GM23338 (cell line): ENCODE measurements at regions not wholly inside any gene's neighbourhood (a gene's known extent, or its start where the extent isn't known, plus 50 kb on each side); places are given as distances from the start of the nearest gene placed in this dataset.

Experiments
- ATAC-seq: fragments of 200-7000 bp; cut with Tn5 transposase; 3 replicates; pipeline ENCODE4 v1.9.1; 2020
- DNase-seq: peaks from one replicate; pipeline ENCODE4 v3.0.0-alpha.2; 2015; ENCODE audit warnings: low spot score
- H2AFZ ChIP-seq: fragments of 200-600 bp; sonication (generic); 2 replicates; pipeline ENCODE4 v1.8.0; 2016; ENCODE audit warnings: antibody characterized with exemption, mild to moderate bottlenecking, moderate library complexity
- H3F3A ChIP-seq: fragments of 200-600 bp; sonication (generic); replicated peaks from 2 replicates; pipeline ENCODE4 v1.8.0; 2017; ENCODE audit warnings: antibody characterized with exemption, mixed run types, low read depth
- H3K27ac ChIP-seq: fragments of 200-600 bp; sonication (generic); 2 replicates; pipeline ENCODE4 v1.6.1; 2016; ENCODE audit warnings: low read depth
- H3K27me3 ChIP-seq: fragments of 200-600 bp; sonication (generic); 2 replicates; pipeline ENCODE4 v1.8.0; 2016; ENCODE audit warnings: mild to moderate bottlenecking, mixed run types, moderate library complexity; ENCODE audit not compliant: insufficient read depth
- H3K36me3 ChIP-seq: fragments of 200-600 bp; sonication (generic); 2 replicates; pipeline ENCODE4 v1.8.0; 2016; ENCODE audit warnings: mild to moderate bottlenecking; ENCODE audit not compliant: insufficient read depth
- H3K4me1 ChIP-seq: fragments of 200-600 bp; sonication (generic); 2 replicates; pipeline ENCODE4 v1.8.0; 2016; ENCODE audit warnings: mild to moderate bottlenecking, moderate library complexity; ENCODE audit not compliant: insufficient read depth
- H3K4me2 ChIP-seq: fragments of 200-600 bp; sonication (generic); 2 replicates; pipeline ENCODE4 v1.7.1; 2017; ENCODE audit warnings: mixed run types
- H3K4me3 ChIP-seq: fragments of 200-600 bp; sonication (generic); 2 replicates; pipeline ENCODE4 v1.6.1; 2016; ENCODE audit warnings: mixed run types
- H3K79me2 ChIP-seq: fragments of 200-600 bp; sonication (generic); replicated peaks from 2 replicates; pipeline ENCODE4 v1.8.0; 2017; ENCODE audit warnings: mild to moderate bottlenecking; ENCODE audit not compliant: insufficient read depth
- H3K9me2 ChIP-seq: fragments of 200-600 bp; sonication (generic); 2 replicates; pipeline ENCODE4 v1.8.0; 2017; ENCODE audit not compliant: insufficient read depth
- H4K20me1 ChIP-seq: fragments of 200-600 bp; sonication (generic); replicated peaks from 2 replicates; pipeline ENCODE4 v1.8.0; 2017; ENCODE audit warnings: mild to moderate bottlenecking; ENCODE audit not compliant: insufficient read depth
- H3K27ac Mint-ChIP-seq: 2 replicates; pipeline ENCODE4 v1.8.0; 2020; ENCODE audit warnings: inconsistent platforms, mild to moderate bottlenecking, moderate library complexity, mixed read lengths
- H3K27me3 Mint-ChIP-seq: 3 replicates; pipeline ENCODE4 v1.8.0; 2022; ENCODE audit warnings: low read depth, mild to moderate bottlenecking, moderate library complexity, mixed read lengths, inconsistent platforms; ENCODE audit not compliant: insufficient read depth, poor library complexity
- H3K36me3 Mint-ChIP-seq: 3 replicates; pipeline ENCODE4 v1.8.0; 2021; ENCODE audit warnings: low read depth, mild to moderate bottlenecking, inconsistent platforms, moderate library complexity, mixed read lengths
- H3K4me1 Mint-ChIP-seq: 3 replicates; pipeline ENCODE4 v1.8.0; 2020; ENCODE audit warnings: mild to moderate bottlenecking, inconsistent platforms, mixed read lengths
- H3K4me3 Mint-ChIP-seq: 3 replicates; pipeline ENCODE4 v1.8.0; 2021; ENCODE audit warnings: moderate library complexity, mild to moderate bottlenecking, inconsistent platforms, mixed read lengths
- H3K9me3 Mint-ChIP-seq: 3 replicates; pipeline ENCODE4 v1.8.0; 2020; ENCODE audit warnings: moderate library complexity, mild to moderate bottlenecking, inconsistent platforms, mixed read lengths
- CREB1 ChIP-seq: fragments of 250-450 bp; sonication (Bioruptor Pico); IDR thresholded peaks from 2 replicates; pipeline ENCODE4 v1.5.0; 2020; ENCODE audit warnings: low read depth, mild to moderate bottlenecking, moderate library complexity
- EZH2 ChIP-seq: fragments of 200-600 bp; sonication (generic); IDR thresholded peaks from one replicate; pipeline ENCODE4 v1.8.0; 2017; ENCODE audit warnings: antibody characterized with exemption, mild to moderate bottlenecking, low read depth; ENCODE audit not compliant: unreplicated experiment
- EZH2phosphoT487 ChIP-seq: fragments of 200-600 bp; sonication (generic); IDR thresholded peaks from one replicate; pipeline ENCODE4 v1.8.1; 2018; ENCODE audit warnings: antibody characterized with exemption; ENCODE audit not compliant: unreplicated experiment
- JUNB ChIP-seq: IDR thresholded peaks from one replicate; pipeline ENCODE4 v1.6.1; 2016; ENCODE audit warnings: antibody characterized with exemption; ENCODE audit not compliant: unreplicated experiment
- NANOG ChIP-seq: IDR thresholded peaks from 2 replicates; pipeline ENCODE4 v1.6.1; 2016; ENCODE audit warnings: antibody characterized with exemption, borderline replicate concordance
- POLR2AphosphoS5 ChIP-seq: IDR thresholded peaks from 2 replicates; pipeline ENCODE4 v1.6.1; 2016; ENCODE audit warnings: antibody characterized with exemption, low read depth
- STAT1 ChIP-seq: IDR thresholded peaks from one replicate; pipeline ENCODE4 v1.6.1; 2016; ENCODE audit warnings: antibody characterized with exemption; ENCODE audit not compliant: unreplicated experiment
- ZNF114 ChIP-seq: fragments of 250-450 bp; sonication (Bioruptor Pico); IDR thresholded peaks from 2 replicates; pipeline ENCODE4 v1.5.0; 2020; ENCODE audit warnings: mild to moderate bottlenecking, moderate library complexity
- ZNF331 ChIP-seq: fragments of 250-450 bp; sonication (Bioruptor Pico); IDR thresholded peaks from 2 replicates; pipeline ENCODE4 v1.5.0; 2020; ENCODE audit warnings: low read depth, mild to moderate bottlenecking, moderate library complexity
- TF ChIP-seq, protein P1 (sequence below), 2 experiments: fragments of 200-600 bp in 1 of 2; sonication (generic) in 1 of 2; conservative IDR thresholded peaks; 2 replicates each; pipeline versions ENCODE4 v1.5.1 to v1.6.1; 2016 to 2017; ENCODE audit warnings: antibody characterized with exemption in 2 of 2, low read depth in 2 of 2, mild to moderate bottlenecking in 2 of 2, moderate library complexity in 1 of 2
- TF ChIP-seq, protein P2 (sequence below): fragments of 250-450 bp; sonication (Bioruptor Pico); IDR thresholded peaks from 2 replicates; pipeline ENCODE4 v1.5.0; 2020; ENCODE audit warnings: mild to moderate bottlenecking, moderate library complexity
- TF ChIP-seq, protein P3 (sequence below): IDR thresholded peaks from 2 replicates; pipeline ENCODE4 v1.6.1; 2016; ENCODE audit warnings: antibody characterized with exemption
- TF ChIP-seq, protein P4 (sequence below): IDR thresholded peaks from one replicate; pipeline ENCODE4 v1.6.1; 2018; ENCODE audit warnings: antibody characterized with exemption; ENCODE audit not compliant: unreplicated experiment

DNA sequence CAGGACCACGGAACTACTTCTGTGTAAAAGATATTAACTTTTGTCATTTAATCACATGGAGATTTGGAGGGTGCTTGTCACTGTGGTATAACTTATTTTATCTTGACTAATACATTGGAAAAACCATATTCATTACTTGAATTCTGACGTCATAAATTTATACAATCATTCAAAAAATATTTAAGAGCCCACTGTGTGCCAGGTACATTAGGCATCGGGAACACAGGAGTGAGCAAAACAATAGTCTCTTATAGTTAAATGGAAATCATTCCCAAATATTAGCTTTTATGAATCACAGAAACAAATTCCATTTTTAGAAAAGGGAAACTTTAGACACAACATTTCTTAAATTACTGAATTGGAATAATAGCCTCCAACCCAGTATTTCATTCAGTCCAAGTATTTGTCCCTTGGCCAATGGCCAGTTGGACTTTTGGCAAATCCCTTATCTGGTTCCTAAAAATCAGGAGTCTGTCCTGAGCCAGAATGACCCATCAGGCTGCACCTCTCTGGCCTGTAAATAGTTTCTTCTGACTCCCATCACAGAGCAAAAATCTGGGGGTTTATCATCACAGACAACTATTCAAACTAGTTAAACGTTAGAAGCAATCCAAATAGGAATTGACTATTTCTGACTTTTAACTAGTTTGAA lies 104.3 kb upstream of the FSTL4 start:
- no peak overlapping the region for H3K27ac Mint-ChIP-seq
- no peak overlapping the region for H3K4me3 Mint-ChIP-seq
- no peak overlapping the region for H2AFZ ChIP-seq
- H3K36me3 ChIP-seq = no peaks in the 10 kb centered on the region
- H4K20me1 ChIP-seq = no peaks in the 10 kb centered on the region
- H3K79me2 ChIP-seq = no peaks in the 10 kb centered on the region
- H3K4me1 Mint-ChIP-seq = no peaks in the 10 kb centered on the region
- DNase-seq (no peak), ATAC-seq (no peak)
- H3K4me2 ChIP-seq = no peak overlapping the region
- TF ChIP-seq JUNB = no peak
- TF ChIP-seq, protein P1, sequence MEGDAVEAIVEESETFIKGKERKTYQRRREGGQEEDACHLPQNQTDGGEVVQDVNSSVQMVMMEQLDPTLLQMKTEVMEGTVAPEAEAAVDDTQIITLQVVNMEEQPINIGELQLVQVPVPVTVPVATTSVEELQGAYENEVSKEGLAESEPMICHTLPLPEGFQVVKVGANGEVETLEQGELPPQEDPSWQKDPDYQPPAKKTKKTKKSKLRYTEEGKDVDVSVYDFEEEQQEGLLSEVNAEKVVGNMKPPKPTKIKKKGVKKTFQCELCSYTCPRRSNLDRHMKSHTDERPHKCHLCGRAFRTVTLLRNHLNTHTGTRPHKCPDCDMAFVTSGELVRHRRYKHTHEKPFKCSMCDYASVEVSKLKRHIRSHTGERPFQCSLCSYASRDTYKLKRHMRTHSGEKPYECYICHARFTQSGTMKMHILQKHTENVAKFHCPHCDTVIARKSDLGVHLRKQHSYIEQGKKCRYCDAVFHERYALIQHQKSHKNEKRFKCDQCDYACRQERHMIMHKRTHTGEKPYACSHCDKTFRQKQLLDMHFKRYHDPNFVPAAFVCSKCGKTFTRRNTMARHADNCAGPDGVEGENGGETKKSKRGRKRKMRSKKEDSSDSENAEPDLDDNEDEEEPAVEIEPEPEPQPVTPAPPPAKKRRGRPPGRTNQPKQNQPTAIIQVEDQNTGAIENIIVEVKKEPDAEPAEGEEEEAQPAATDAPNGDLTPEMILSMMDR (conservative IDR thresholded peaks at IDR 0.05; ENCODE audit: low read depth in 2 of 2) = no peak
- TF ChIP-seq CREB1 (CRISPR knock-in tag) = no peak
- TF ChIP-seq, protein P2, sequence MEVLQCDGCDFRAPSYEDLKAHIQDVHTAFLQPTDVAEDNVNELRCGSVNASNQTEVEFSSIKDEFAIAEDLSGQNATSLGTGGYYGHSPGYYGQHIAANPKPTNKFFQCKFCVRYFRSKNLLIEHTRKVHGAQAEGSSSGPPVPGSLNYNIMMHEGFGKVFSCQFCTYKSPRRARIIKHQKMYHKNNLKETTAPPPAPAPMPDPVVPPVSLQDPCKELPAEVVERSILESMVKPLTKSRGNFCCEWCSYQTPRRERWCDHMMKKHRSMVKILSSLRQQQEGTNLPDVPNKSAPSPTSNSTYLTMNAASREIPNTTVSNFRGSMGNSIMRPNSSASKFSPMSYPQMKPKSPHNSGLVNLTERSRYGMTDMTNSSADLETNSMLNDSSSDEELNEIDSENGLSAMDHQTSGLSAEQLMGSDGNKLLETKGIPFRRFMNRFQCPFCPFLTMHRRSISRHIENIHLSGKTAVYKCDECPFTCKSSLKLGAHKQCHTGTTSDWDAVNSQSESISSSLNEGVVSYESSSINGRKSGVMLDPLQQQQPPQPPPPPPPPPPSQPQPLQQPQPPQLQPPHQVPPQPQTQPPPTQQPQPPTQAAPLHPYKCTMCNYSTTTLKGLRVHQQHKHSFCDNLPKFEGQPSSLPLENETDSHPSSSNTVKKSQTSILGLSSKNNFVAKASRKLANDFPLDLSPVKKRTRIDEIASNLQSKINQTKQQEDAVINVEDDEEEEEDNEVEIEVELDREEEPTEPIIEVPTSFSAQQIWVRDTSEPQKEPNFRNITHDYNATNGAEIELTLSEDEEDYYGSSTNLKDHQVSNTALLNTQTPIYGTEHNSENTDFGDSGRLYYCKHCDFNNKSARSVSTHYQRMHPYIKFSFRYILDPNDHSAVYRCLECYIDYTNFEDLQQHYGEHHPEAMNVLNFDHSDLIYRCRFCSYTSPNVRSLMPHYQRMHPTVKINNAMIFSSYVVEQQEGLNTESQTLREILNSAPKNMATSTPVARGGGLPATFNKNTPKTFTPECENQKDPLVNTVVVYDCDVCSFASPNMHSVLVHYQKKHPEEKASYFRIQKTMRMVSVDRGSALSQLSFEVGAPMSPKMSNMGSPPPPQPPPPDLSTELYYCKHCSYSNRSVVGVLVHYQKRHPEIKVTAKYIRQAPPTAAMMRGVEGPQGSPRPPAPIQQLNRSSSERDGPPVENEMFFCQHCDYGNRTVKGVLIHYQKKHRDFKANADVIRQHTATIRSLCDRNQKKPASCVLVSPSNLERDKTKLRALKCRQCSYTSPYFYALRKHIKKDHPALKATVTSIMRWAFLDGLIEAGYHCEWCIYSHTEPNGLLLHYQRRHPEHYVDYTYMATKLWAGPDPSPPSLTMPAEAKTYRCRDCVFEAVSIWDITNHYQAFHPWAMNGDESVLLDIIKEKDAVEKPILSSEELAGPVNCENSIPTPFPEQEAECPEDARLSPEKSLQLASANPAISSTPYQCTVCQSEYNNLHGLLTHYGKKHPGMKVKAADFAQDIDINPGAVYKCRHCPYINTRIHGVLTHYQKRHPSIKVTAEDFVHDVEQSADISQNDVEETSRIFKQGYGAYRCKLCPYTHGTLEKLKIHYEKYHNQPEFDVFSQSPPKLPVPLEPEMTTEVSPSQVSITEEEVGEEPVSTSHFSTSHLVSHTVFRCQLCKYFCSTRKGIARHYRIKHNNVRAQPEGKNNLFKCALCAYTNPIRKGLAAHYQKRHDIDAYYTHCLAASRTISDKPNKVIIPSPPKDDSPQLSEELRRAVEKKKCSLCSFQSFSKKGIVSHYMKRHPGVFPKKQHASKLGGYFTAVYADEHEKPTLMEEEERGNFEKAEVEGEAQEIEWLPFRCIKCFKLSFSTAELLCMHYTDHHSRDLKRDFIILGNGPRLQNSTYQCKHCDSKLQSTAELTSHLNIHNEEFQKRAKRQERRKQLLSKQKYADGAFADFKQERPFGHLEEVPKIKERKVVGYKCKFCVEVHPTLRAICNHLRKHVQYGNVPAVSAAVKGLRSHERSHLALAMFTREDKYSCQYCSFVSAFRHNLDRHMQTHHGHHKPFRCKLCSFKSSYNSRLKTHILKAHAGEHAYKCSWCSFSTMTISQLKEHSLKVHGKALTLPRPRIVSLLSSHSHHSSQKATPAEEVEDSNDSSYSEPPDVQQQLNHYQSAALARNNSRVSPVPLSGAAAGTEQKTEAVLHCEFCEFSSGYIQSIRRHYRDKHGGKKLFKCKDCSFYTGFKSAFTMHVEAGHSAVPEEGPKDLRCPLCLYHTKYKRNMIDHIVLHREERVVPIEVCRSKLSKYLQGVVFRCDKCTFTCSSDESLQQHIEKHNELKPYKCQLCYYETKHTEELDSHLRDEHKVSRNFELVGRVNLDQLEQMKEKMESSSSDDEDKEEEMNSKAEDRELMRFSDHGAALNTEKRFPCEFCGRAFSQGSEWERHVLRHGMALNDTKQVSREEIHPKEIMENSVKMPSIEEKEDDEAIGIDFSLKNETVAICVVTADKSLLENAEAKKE (CRISPR knock-in tag) = no peak
- TF ChIP-seq ZNF114 (CRISPR knock-in tag) = no peak
- no peak for TF ChIP-seq ZNF331 (CRISPR knock-in tag)
- no peak for TF ChIP-seq NANOG
- TF ChIP-seq POLR2AphosphoS5 = no peak
- TF ChIP-seq EZH2phosphoT487 = no peak
- TF ChIP-seq EZH2 = no peak
- TF ChIP-seq, protein P3, sequence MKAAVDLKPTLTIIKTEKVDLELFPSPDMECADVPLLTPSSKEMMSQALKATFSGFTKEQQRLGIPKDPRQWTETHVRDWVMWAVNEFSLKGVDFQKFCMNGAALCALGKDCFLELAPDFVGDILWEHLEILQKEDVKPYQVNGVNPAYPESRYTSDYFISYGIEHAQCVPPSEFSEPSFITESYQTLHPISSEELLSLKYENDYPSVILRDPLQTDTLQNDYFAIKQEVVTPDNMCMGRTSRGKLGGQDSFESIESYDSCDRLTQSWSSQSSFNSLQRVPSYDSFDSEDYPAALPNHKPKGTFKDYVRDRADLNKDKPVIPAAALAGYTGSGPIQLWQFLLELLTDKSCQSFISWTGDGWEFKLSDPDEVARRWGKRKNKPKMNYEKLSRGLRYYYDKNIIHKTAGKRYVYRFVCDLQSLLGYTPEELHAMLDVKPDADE = no peak
- TF ChIP-seq STAT1 = no peak
- TF ChIP-seq, protein P4, sequence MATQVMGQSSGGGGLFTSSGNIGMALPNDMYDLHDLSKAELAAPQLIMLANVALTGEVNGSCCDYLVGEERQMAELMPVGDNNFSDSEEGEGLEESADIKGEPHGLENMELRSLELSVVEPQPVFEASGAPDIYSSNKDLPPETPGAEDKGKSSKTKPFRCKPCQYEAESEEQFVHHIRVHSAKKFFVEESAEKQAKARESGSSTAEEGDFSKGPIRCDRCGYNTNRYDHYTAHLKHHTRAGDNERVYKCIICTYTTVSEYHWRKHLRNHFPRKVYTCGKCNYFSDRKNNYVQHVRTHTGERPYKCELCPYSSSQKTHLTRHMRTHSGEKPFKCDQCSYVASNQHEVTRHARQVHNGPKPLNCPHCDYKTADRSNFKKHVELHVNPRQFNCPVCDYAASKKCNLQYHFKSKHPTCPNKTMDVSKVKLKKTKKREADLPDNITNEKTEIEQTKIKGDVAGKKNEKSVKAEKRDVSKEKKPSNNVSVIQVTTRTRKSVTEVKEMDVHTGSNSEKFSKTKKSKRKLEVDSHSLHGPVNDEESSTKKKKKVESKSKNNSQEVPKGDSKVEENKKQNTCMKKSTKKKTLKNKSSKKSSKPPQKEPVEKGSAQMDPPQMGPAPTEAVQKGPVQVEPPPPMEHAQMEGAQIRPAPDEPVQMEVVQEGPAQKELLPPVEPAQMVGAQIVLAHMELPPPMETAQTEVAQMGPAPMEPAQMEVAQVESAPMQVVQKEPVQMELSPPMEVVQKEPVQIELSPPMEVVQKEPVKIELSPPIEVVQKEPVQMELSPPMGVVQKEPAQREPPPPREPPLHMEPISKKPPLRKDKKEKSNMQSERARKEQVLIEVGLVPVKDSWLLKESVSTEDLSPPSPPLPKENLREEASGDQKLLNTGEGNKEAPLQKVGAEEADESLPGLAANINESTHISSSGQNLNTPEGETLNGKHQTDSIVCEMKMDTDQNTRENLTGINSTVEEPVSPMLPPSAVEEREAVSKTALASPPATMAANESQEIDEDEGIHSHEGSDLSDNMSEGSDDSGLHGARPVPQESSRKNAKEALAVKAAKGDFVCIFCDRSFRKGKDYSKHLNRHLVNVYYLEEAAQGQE = no peak
- no peaks in the 10 kb centered on the region for H3K27me3 Mint-ChIP-seq
- no peak overlapping the region for H3K27ac ChIP-seq
- H3K9me3 Mint-ChIP-seq = peaks cover 5% of the 10 kb centered on the region; the same call in 2 of the 3 replicates
- no peaks in the 10 kb centered on the region for H3F3A ChIP-seq
- no peaks in the 10 kb centered on the region for H3K4me1 ChIP-seq
- no peaks in the 10 kb centered on the region for H3K9me2 ChIP-seq
- H3K27me3 ChIP-seq = no peaks in the 10 kb centered on the region
- H3K4me3 ChIP-seq = no peak overlapping the region
- no peaks in the 10 kb centered on the region for H3K36me3 Mint-ChIP-seq
